Right atrium auricular region (tissue), 2 donors: ENCODE measurements at regions not wholly inside any gene's neighbourhood (a gene's known extent, or its start where the extent isn't known, plus 50 kb on each side); places are given as distances from the start of the nearest gene placed in this dataset.

ENCODE experiments used
- DNase-seq: peaks from one replicate; pipeline ENCODE4 v3.0.0-alpha.2; 2019; ENCODE audit warnings: low spot score
- H3K27ac ChIP-seq, 2 donors: fragments of 200-600 bp; sonication (generic); 1 replicate in 1 of 2; 2 replicates in 1 of 2; pipeline ENCODE4 v1.5.1; 2016 to 2019
- H3K27me3 ChIP-seq, 2 donors: fragments of 200-600 bp; sonication (generic); one replicate each; pipeline versions ENCODE4 v1.5.1 to v1.6.0; 2017 to 2019
- H3K36me3 ChIP-seq: fragments of 200-600 bp; sonication (generic); one replicate; pipeline ENCODE4 v1.5.1; 2016
- H3K4me1 ChIP-seq, 2 donors: fragments of 200-600 bp; sonication (generic); one replicate each; pipeline versions ENCODE4 v1.5.1 to v1.6.0; 2017 to 2019
- H3K4me3 ChIP-seq, 2 donors: fragments of 200-600 bp; sonication (generic); 1 replicate in 1 of 2; 2 replicates in 1 of 2; pipeline ENCODE4 v1.5.1; 2017 to 2019; ENCODE audit warnings: mild to moderate bottlenecking in 1 of 2, moderate library complexity in 1 of 2
- H3K9me3 ChIP-seq, 2 donors: fragments of 200-600 bp; sonication (generic); one replicate each; pipeline ENCODE4 v1.5.1; 2019
- TF ChIP-seq, protein P1 (sequence below), 2 donors: fragments of 200-600 bp; sonication (generic); IDR thresholded peaks; one replicate each; pipeline ENCODE4 v1.5.1; 2019; ENCODE audit warnings: antibody characterized with exemption in 2 of 2

GRCh38 chrX:125266153-125266660, 53.5 kb upstream of the TEX13C start:
- TF ChIP-seq, protein P1, sequence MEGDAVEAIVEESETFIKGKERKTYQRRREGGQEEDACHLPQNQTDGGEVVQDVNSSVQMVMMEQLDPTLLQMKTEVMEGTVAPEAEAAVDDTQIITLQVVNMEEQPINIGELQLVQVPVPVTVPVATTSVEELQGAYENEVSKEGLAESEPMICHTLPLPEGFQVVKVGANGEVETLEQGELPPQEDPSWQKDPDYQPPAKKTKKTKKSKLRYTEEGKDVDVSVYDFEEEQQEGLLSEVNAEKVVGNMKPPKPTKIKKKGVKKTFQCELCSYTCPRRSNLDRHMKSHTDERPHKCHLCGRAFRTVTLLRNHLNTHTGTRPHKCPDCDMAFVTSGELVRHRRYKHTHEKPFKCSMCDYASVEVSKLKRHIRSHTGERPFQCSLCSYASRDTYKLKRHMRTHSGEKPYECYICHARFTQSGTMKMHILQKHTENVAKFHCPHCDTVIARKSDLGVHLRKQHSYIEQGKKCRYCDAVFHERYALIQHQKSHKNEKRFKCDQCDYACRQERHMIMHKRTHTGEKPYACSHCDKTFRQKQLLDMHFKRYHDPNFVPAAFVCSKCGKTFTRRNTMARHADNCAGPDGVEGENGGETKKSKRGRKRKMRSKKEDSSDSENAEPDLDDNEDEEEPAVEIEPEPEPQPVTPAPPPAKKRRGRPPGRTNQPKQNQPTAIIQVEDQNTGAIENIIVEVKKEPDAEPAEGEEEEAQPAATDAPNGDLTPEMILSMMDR (IDR thresholded peaks at IDR 0.05): no peak
- Histone ChIP-seq H3K27ac (no peak overlapping the region), H3K4me3 (no peak overlapping the region), H3K36me3 (no peaks in the 10 kb centered on the region), H3K9me3 (peaks cover 0 to 11% of the 10 kb centered on the region in 2 donors), H3K27me3 (no peaks in the 10 kb centered on the region), H3K4me1 (no peaks in the 10 kb centered on the region)
- DNase-seq: no peak
